MM.1S (cell line): ENCODE measurements at regions not wholly inside any gene's neighbourhood (a gene's known extent, or its start where the extent isn't known, plus 50 kb on each side); places are given as distances from the start of the nearest gene placed in this dataset.

Experiments used
- EZH2 ChIP-seq: fragments of 300-600 bp; sonication (generic); optimal IDR thresholded peaks from 2 replicates; pipeline ENCODE3; 2017; ENCODE audit warnings: low read depth, mild to moderate bottlenecking, antibody characterized with exemption, low read length, mixed read lengths
- EZH2phosphoT487 ChIP-seq: fragments of 300-600 bp; sonication (generic); IDR thresholded peaks from 2 replicates; pipeline ENCODE4 v1.6.1; 2018; ENCODE audit warnings: antibody characterized with exemption, low read length

DNA sequence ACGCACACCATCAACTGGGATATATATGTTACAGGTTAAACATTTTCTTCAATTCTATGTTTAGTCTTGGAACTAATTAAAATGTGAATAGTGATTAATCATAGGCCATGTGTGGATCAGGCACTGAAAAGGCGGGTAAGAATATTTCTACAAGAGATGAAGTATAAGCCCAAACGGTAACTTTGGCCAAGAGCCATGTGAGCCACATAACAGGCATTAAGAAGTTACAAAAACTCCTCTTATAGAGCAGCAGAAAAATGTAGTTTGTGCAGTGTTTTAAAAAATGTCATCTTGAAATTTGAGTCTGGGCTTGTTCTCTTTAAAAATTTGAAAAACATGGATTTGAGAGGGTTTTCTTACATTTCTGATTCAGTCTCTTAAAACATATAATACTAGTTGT lies 521.8 kb upstream of the DIPK2B start:
- TF ChIP-seq EZH2phosphoT487 (no peak), EZH2 (no peak)
